Activated naive CD8-positive, alpha-beta T cell treated with anti-CD3 and anti-CD28 coated beads, Interleukin-2, amount 50 U/mL, for 24 hours (primary cell): ENCODE measurements at regions not wholly inside any gene's neighbourhood (a gene's known extent, or its start where the extent isn't known, plus 50 kb on each side); places are given as distances from the start of the nearest gene placed in this dataset.
"Not testable (repeated sequence)": the region's sequence is repeated elsewhere in the genome, so short reads cannot be mapped to it uniquely, and the experiment has no call there.

Experiments used
- ATAC-seq: fragments of 150-1000 bp; cut with Tn5 transposase; one replicate; pipeline ENCODE4 v1.10.0; 2021
- DNase-seq: peaks from one replicate; pipeline ENCODE4 v3.0.0; 2021
- H3K27ac Mint-ChIP-seq: one replicate; pipeline ENCODE4 v1.8.0; 2021; ENCODE audit warnings: mild to moderate bottlenecking, mixed read lengths
- H3K27me3 Mint-ChIP-seq: one replicate; pipeline ENCODE4 v1.8.0; 2021; ENCODE audit warnings: mixed read lengths
- H3K36me3 Mint-ChIP-seq: one replicate; pipeline ENCODE4 v1.8.0; 2021; ENCODE audit warnings: low read depth, mixed read lengths
- H3K4me1 Mint-ChIP-seq: one replicate; pipeline ENCODE4 v1.8.0; 2021; ENCODE audit warnings: mixed read lengths
- H3K4me3 Mint-ChIP-seq: one replicate; pipeline ENCODE4 v1.8.0; 2021; ENCODE audit warnings: mild to moderate bottlenecking, moderate library complexity, mixed read lengths
- H3K9me3 Mint-ChIP-seq: one replicate; pipeline ENCODE4 v1.8.0; 2021; ENCODE audit warnings: mixed read lengths

DNA sequence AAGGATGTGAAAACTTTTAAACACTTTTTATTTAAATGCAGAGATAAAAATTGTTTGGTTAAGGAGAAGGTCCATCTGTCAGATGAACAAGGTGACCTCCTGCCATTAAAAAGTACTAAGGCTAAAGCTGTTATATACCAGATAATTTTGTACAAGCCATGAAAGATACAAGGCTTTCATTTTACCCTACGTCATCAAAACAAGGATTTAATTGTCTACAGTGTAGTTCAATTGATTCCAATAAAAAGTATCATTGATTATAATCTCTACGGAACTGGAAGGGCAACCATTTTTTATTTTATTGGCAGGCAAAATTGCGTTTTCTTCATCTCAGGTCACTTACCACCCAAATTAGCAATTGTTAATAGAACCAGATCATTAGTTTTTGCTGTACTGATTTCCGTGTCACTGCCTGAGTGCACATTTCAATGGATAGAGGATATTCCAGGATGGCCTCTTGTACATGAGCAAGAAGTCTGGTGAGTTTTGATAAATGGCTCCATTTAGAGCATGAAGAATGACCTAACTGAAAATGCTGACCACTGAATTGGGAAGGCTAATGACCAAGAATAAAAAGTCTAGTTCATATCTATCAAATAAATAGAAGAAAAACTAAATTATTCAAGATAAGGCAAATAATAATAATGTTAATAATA, 564.9 kb downstream of the JRKL start:
- H3K4me1 Mint-ChIP-seq: no peaks in the 10 kb centered on the region
- H3K4me3 Mint-ChIP-seq: no peak overlapping the region
- ATAC-seq (no peak), DNase-seq (no peak)
- H3K36me3 Mint-ChIP-seq: no peaks in the 10 kb centered on the region
- H3K27me3 Mint-ChIP-seq: no peaks in the 10 kb centered on the region
- H3K9me3 Mint-ChIP-seq: peaks cover 9% of the 10 kb centered on the region
- no peak overlapping the region for H3K27ac Mint-ChIP-seq

DNA sequence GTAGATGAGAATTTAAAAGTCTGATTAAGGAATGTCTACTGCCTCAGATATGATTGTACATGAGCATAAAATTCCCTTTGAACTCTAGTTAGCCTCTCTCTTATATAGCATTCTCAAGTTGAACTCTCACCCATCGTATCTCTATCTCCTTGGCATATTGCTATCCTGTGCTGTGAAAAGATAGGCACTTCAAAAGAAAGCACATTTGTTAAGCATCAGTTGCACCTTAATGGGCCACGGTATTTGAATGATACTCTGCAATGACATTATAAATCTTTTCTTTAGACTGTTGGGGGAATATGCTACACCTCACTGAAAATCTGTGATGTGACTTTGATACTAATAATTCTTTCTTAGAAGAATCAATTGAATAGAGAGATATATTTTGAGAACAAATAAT, 570.7 kb downstream of the JRKL start:
- H3K9me3 Mint-ChIP-seq: peaks cover 5% of the 10 kb centered on the region
- H3K36me3 Mint-ChIP-seq: no peaks in the 10 kb centered on the region
- H3K4me1 Mint-ChIP-seq: no peaks in the 10 kb centered on the region

DNA sequence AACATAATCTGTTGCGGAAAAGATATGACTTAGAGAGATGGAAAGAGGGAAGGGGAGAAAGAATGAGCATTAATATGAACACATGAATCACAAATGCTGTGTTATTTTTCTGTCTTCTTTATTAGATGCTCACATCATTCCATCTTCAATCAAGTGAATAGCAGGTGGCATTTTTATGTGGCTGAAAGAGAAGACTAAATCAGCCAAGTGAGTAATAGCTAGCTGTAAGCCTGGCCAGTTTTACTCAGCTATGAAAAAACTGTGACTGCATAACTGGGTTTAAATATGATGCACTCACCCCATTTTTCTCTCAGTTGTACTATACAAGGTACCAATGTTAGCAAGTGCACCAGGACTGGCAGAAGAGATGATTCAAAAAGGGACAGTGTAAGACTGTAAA, 571.1 kb downstream of the JRKL start:
- H3K27ac Mint-ChIP-seq: no peak overlapping the region
- no peaks in the 10 kb centered on the region for H3K36me3 Mint-ChIP-seq
- DNase-seq: no peak
- ATAC-seq: no peak
- no peak overlapping the region for H3K4me3 Mint-ChIP-seq
- H3K4me1 Mint-ChIP-seq: no peaks in the 10 kb centered on the region
- H3K27me3 Mint-ChIP-seq: no peaks in the 10 kb centered on the region
- H3K9me3 Mint-ChIP-seq: peaks cover 5% of the 10 kb centered on the region

More for the DNA sequence above, 570.7 kb downstream of the JRKL start:
- DNase-seq (no peak), ATAC-seq (no peak)
- H3K4me3 Mint-ChIP-seq: no peak overlapping the region
- H3K27me3 Mint-ChIP-seq: no peaks in the 10 kb centered on the region
- H3K27ac Mint-ChIP-seq: no peak overlapping the region

DNA sequence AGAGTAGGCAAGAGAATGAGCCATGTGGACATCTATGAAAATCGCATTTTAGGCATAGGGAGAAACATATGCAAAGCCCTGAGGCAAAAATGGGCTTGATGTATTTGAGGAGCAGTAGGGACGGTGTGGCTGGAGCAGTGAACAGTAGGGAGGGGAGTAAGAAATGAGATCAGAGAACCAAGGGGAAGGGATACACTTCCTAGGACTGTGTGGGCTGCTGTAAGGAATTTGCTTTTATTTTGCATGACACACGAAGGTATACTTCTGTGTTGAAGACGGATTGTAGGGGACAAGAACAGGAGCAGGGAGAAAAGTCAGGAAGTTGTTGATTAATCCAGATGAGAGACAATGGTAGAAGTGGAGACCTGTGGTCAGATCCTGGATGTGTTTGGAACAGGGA, 572.1 kb downstream of the JRKL start:
- Mint-ChIP-seq H3K4me3 (no peak overlapping the region), H3K27ac (no peak overlapping the region)
- no peak for ATAC-seq

DNA sequence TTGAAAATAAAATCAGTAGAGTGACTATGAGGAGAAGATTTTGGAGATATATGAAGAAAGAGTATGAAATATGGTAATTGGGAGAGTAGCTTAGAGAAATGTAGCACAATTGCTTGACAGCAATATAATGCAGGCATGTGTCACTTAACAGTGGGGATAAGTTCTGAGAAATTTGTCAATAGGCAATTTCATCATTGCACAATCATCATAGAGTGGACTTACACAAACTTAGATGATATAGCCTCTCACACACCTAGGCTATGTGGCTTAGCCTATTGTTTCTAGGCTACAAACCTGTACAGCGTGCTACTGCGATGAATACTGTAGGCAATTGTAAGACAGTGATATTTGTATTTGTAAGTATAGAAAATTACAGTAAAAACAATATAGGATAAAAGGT, 573.6 kb downstream of the JRKL start:
- Mint-ChIP-seq H3K36me3 (no peaks in the 10 kb centered on the region), H3K9me3 (no peaks in the 10 kb centered on the region), H3K27me3 (no peaks in the 10 kb centered on the region), H3K27ac (no peak overlapping the region), H3K4me1 (no peaks in the 10 kb centered on the region), H3K4me3 (no peak overlapping the region)
- ATAC-seq (no peak), DNase-seq (no peak)

More for the DNA sequence above, 572.1 kb downstream of the JRKL start:
- no peaks in the 10 kb centered on the region for H3K9me3 Mint-ChIP-seq
- no peaks in the 10 kb centered on the region for H3K36me3 Mint-ChIP-seq
- no peaks in the 10 kb centered on the region for H3K27me3 Mint-ChIP-seq
- no peak for DNase-seq
- no peaks in the 10 kb centered on the region for H3K4me1 Mint-ChIP-seq

DNA sequence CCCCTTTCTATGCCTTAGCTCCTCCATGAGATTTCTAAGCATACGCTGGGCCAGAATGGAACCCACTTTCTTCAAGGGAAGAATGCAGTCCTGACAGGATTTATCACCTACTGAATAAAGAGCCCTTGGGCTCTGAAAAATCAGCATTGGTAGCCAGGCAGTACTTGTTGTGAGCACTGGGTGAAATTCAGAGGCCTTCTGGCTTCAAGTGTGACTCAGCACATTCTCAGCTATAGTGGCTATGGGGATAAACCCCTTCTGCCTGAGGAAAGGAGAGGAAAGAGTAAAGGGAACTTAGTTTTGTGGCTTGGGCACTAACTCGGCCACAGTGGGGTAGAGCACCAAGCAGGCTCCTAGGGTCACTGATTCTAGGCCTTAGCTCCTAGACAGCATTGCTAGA, 574.8 kb downstream of the JRKL start:
- no peaks in the 10 kb centered on the region for H3K9me3 Mint-ChIP-seq
- ATAC-seq: no peak
- H3K4me3 Mint-ChIP-seq: no peak overlapping the region
- no peaks in the 10 kb centered on the region for H3K36me3 Mint-ChIP-seq
- H3K27ac Mint-ChIP-seq: no peak overlapping the region
- no peak for DNase-seq
- no peaks in the 10 kb centered on the region for H3K4me1 Mint-ChIP-seq
- no peaks in the 10 kb centered on the region for H3K27me3 Mint-ChIP-seq

DNA sequence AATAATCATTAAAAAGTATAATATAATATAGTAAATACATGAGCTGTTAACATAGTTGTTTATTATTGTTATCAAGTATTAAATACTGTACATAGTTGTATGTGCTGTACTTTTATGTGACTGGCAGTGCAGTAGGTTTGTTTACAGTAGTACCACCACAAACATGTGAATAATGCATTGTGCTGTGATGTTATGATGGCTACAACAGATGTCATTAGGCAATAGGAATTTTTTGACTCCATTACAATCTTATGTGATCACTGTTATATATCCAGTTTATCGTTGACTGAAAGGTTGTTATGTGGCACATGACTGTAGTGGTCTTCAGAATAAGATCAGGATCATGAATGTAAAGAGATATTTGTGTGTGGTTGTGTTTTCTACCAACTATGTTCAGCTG, 577.8 kb downstream of the JRKL start:
- H3K27me3 Mint-ChIP-seq: no peaks in the 10 kb centered on the region
- H3K36me3 Mint-ChIP-seq: no peaks in the 10 kb centered on the region
- no peaks in the 10 kb centered on the region for H3K9me3 Mint-ChIP-seq
- H3K27ac Mint-ChIP-seq: no peak overlapping the region
- ATAC-seq: no peak
- H3K4me1 Mint-ChIP-seq: no peaks in the 10 kb centered on the region
- no peak overlapping the region for H3K4me3 Mint-ChIP-seq
- no peak for DNase-seq

DNA sequence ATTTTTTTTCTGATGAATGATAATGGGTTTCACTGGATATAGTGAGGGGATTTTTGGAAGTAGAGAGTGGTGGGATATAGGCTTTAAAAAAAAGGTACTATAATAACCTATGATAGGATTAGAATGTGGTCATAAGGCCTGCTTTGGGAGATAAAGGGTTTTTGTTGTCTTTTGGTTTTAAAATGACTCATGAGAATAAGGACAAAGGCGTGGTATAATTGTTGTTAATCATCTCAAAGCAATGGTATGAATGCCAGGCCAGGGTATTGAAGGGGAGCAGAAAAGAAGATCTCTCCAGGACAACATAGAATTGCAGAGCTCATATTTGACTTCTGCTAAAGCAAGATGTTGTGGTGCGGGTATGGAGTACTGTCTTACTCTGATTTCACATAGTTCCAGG, 579.4 kb downstream of the JRKL start:
- ATAC-seq (no peak), DNase-seq (no peak)
- H3K9me3 Mint-ChIP-seq: peaks cover 2% of the 10 kb centered on the region
- H3K27me3 Mint-ChIP-seq: no peaks in the 10 kb centered on the region
- H3K36me3 Mint-ChIP-seq: no peaks in the 10 kb centered on the region
- no peak overlapping the region for H3K4me3 Mint-ChIP-seq
- H3K27ac Mint-ChIP-seq: no peak overlapping the region
- no peaks in the 10 kb centered on the region for H3K4me1 Mint-ChIP-seq

DNA sequence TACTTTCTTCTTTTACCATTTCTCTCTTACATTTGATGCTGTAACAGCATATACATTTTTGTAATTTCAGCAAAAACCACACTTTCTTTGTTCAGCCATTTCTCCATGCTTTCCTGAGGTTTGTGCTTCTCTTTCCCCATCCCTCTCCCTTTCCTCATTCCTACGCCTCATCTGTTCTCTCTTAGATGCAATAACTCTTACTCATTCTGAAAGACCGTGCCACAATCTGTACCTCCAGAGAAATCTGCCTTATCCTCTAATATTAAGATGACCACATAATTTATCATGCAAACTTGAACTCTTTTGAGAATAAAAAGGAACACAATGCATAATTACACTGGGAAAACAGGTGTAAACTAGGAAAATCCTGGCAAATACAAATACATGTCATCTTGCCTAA, 588.9 kb downstream of the JRKL start:
- ATAC-seq: no peak
- H3K27ac Mint-ChIP-seq: no peak overlapping the region

DNA sequence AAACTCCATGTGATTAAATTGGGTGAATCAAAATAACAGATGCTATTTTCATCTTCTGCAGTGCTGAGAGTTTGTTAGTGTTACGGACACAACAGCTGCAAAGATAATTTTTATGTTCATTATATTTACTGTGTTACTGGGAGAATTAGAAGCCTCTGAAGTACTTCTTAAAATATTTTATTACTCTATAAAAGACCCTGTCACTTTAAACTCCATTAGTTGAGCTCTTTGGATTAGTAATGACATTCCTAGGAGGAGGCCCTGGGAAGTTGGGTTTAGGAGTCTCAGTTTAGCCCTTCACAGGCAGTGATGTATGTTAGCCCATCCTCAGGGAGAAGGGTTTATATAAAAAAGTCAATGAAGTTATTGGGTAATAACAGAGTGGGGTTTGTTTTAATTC, 596.7 kb downstream of the JRKL start:
- no peaks in the 10 kb centered on the region for H3K27me3 Mint-ChIP-seq
- no peak overlapping the region for H3K4me3 Mint-ChIP-seq
- DNase-seq (no peak), ATAC-seq (no peak)
- peaks cover 7% of the 10 kb centered on the region for H3K9me3 Mint-ChIP-seq
- no peak overlapping the region for H3K27ac Mint-ChIP-seq
- no peaks in the 10 kb centered on the region for H3K36me3 Mint-ChIP-seq
- no peaks in the 10 kb centered on the region for H3K4me1 Mint-ChIP-seq

More for the DNA sequence above, 588.9 kb downstream of the JRKL start:
- Mint-ChIP-seq H3K9me3 (peaks cover 21% of the 10 kb centered on the region), H3K36me3 (no peaks in the 10 kb centered on the region), H3K4me3 (no peak overlapping the region), H3K27me3 (no peaks in the 10 kb centered on the region), H3K4me1 (no peaks in the 10 kb centered on the region)
- DNase-seq: no peak

DNA sequence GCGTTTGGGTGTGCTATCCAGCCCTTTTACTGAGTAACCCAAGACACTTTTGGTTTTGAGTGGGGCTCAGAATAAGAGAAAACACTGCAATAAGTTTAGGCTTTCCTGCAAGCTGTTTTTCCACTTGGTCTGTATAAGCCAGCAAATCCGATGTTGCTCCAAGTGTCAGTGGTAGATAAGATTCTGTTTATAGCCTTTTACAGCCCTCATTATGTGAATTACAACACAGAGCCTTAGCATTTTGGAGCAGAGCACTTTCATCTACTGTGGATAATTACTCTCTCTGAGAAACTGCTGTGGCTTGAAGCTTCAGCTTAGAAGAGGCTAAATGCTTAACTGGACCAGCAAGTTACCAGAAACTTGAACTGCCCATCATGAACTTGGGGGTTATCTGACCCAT, 601.1 kb downstream of the JRKL start:
- DNase-seq: no peak
- Mint-ChIP-seq H3K27me3 (no peaks in the 10 kb centered on the region), H3K27ac (no peak overlapping the region), H3K36me3 (no peaks in the 10 kb centered on the region), H3K4me3 (no peak overlapping the region), H3K4me1 (no peaks in the 10 kb centered on the region), H3K9me3 (peaks cover 6% of the 10 kb centered on the region)
- no peak for ATAC-seq

DNA sequence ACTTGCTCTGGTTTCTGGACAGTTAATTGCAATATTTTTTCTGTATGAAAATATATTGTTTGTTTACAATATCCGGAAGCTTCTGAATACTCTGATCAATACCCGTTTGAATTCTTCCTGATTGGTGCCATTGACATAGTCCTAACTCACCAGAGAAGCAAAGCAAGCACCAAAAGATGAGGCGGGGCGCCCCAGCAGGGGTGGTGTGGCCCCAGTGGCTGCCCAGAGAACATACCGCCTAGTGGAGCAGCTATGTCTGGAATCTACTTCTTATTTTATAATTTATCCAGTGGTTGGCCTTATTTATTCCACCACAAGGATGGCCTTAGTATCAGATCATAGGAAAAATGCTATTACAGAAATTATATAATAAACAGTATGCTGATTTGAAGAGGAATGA, 610.7 kb downstream of the JRKL start:
- H3K4me3 Mint-ChIP-seq: no peak overlapping the region
- H3K4me1 Mint-ChIP-seq: no peaks in the 10 kb centered on the region
- ATAC-seq (no peak), DNase-seq (no peak)
- H3K27ac Mint-ChIP-seq: no peak overlapping the region
- no peaks in the 10 kb centered on the region for H3K36me3 Mint-ChIP-seq
- no peaks in the 10 kb centered on the region for H3K9me3 Mint-ChIP-seq
- no peaks in the 10 kb centered on the region for H3K27me3 Mint-ChIP-seq

DNA sequence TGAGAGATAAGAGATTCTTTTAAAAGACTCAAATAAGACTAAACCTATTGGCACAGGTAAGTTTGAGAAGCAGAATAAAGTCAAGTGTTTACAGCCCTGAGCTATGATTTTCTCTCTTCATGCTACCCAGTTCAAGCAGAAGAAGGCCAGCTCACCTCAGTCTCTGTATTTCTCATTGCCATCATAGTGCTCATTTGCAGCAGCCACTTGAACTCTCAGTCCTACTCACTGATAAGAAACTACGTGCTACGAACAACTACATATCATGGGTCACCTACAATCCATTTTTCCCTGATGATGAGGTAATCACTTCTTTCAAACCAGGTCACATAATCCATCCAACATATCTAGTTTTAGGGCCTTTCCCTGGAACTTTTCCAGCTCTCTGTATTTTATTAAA, 617.5 kb downstream of the JRKL start:
- H3K4me3 Mint-ChIP-seq: no peak overlapping the region
- DNase-seq (no peak), ATAC-seq (no peak)
- no peaks in the 10 kb centered on the region for H3K9me3 Mint-ChIP-seq
- no peak overlapping the region for H3K27ac Mint-ChIP-seq
- H3K27me3 Mint-ChIP-seq: no peaks in the 10 kb centered on the region
- H3K4me1 Mint-ChIP-seq: no peaks in the 10 kb centered on the region
- H3K36me3 Mint-ChIP-seq: no peaks in the 10 kb centered on the region

DNA sequence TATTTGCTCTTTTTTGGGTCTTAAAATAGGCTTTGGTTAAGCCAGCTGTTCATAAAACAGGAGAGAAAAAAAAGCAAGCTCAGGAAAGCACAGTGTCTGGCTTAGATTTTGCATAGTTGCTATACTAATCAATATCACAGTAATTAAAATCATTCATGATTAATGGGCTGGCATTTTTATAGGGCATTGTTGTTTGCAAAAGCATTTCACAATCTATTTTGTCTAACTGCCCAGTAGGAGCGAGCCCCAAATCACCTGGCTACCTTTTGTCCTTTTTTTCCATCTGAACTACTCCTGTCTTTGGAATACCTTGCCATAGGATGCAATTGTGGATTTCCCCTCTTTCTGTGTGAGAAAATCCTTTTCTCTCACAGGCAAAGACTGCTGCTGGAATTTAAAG, 619.8 kb downstream of the JRKL start:
- no peaks in the 10 kb centered on the region for H3K36me3 Mint-ChIP-seq

DNA sequence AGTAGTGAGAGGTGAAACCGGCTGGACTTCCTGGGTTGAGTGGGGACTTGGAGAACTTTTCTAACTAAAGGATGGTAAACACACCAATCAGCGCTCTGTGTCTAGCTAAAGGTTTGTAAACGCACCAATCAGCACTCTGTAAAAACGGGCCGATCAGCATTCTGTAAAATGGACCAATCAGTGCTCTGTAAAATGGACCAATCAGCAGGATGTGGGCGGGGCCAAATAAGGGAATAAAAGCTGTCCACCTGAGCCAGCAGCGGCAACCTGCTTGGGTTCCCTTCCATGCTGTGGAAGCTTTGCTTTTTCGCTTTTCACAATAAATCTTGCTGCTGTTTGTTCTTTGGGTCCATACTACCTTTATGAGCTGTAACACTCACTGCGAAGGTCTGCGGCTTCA, 621.2 kb downstream of the JRKL start:
- DNase-seq, H3K4me3 Mint-ChIP-seq, H3K36me3 Mint-ChIP-seq, H3K27me3 Mint-ChIP-seq, H3K4me1 Mint-ChIP-seq, H3K9me3 Mint-ChIP-seq, ATAC-seq, H3K27ac Mint-ChIP-seq: not testable (repeated sequence)

More for the DNA sequence above, 619.8 kb downstream of the JRKL start:
- ATAC-seq: no peak
- DNase-seq: no peak
- no peak overlapping the region for H3K4me3 Mint-ChIP-seq
- H3K9me3 Mint-ChIP-seq: no peaks in the 10 kb centered on the region
- no peak overlapping the region for H3K27ac Mint-ChIP-seq
- H3K4me1 Mint-ChIP-seq: no peaks in the 10 kb centered on the region
- no peaks in the 10 kb centered on the region for H3K27me3 Mint-ChIP-seq

DNA sequence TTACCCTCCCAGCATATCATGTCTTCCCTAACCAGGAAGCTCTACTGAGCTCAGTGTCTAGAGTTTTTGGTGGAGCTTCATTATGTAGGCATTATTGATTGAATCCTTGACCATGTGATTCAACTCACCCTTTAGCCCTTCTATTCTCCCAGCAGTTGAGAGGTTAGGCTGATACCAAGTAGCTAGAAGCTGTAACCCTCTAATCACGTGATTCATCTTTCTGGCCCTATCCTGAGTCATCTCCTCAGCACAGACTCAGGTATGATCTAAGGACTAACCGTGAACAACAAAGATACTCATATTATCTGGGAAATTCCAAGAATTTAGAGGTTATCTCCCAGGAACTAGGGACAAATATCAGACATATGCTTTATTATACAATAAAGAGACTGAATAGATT, 625.5 kb downstream of the JRKL start:
- no peaks in the 10 kb centered on the region for H3K36me3 Mint-ChIP-seq
- H3K27ac Mint-ChIP-seq: no peak overlapping the region
- no peaks in the 10 kb centered on the region for H3K4me1 Mint-ChIP-seq
- H3K27me3 Mint-ChIP-seq: no peaks in the 10 kb centered on the region
- peaks cover 4% of the 10 kb centered on the region for H3K9me3 Mint-ChIP-seq
- no peak overlapping the region for H3K4me3 Mint-ChIP-seq
- ATAC-seq (no peak), DNase-seq (no peak)
